A549 (cell line): ENCODE measurements at regions not wholly inside any gene's neighbourhood (a gene's known extent, or its start where the extent isn't known, plus 50 kb on each side); places are given as distances from the start of the nearest gene placed in this dataset.

Experiments used
- ATAC-seq, 2 experiments: fragments of 200-7000 bp in 1 of 2; fragments of >200 bp in 1 of 2; cut with Nextera tagmentation in 1 of 2; cut with Tn5 transposase in 1 of 2; 3 replicates each; pipeline versions ENCODE4 v1.8.0 to v1.9.1; 2018 to 2020; ENCODE audit warnings: mild to moderate bottlenecking in 1 of 2, moderate library complexity in 1 of 2
- CTCF ChIA-PET: fragments of 300-600 bp; sonication (Branson Sonifier 250); formaldehyde crosslinking; extraction: SDS; loops from one replicate; lab custom pipeline; 2021; ENCODE audit warnings: antibody characterized with exemption, inconsistent platforms; lab: Yijun Ruan, JAX
- POLR2A ChIA-PET: fragments of 350-600 bp; formaldehyde crosslinking; extraction: SDS; loops from one replicate; lab custom pipeline; 2021; ENCODE audit warnings: antibody characterized with exemption, inconsistent platforms; lab: Yijun Ruan, JAX
- DNase-seq, 2 experiments: peaks; one replicate each; pipeline versions ENCODE4 v3.0.0 to v3.0.0-alpha.2; 2011 to 2016; ENCODE audit warnings: low read depth in 1 of 2, low spot score in 1 of 2
- FAIRE-seq: peaks from 2 replicates; lab custom pipeline; 2011; peaks lifted over from hg19 to GRCh38; lab: Jason Lieb, UNC
- H3K27ac ChIP-seq, 2 experiments: fragments of >200 bp; sonication (Bioruptor Twin); formaldehyde crosslinking; 3 replicates each; pipeline ENCODE4 v1.5.1; 2016 to 2017
- H3K4me1 ChIP-seq: fragments of >200 bp; sonication (Bioruptor Twin); formaldehyde crosslinking; 3 replicates; pipeline ENCODE4 v1.6.1; 2016
- H3K4me2 ChIP-seq: fragments of >200 bp; sonication (Bioruptor Twin); formaldehyde crosslinking; 3 replicates; pipeline ENCODE4 v1.6.1; 2016
- H3K4me3 ChIP-seq: fragments of >200 bp; sonication (Bioruptor Twin); formaldehyde crosslinking; 3 replicates; pipeline ENCODE4 v1.5.1; 2016
- H3K9me3 ChIP-seq: fragments of >200 bp; sonication (Bioruptor Twin); formaldehyde crosslinking; 3 replicates; pipeline ENCODE4 v1.6.1; 2016
- BHLHE40 ChIP-seq: IDR thresholded peaks from 2 replicates; pipeline ENCODE4 v1.6.1; 2012; ENCODE audit warnings: low read depth, low read length, inconsistent platforms
- CBX8 ChIP-seq: fragments of 200-600 bp; sonication (generic); IDR thresholded peaks from 2 replicates; pipeline ENCODE4 v1.6.1; 2016
- CEBPB ChIP-seq, 2 experiments: fragments of >200 bp in 1 of 2; sonication (Bioruptor Twin) in 1 of 2; formaldehyde crosslinking in 1 of 2; IDR thresholded peaks; 2 replicates each; pipeline ENCODE4 v1.6.1; 2012 to 2016
- CHD2 ChIP-seq: fragments of 150-350 bp; IDR thresholded peaks from 2 replicates; pipeline ENCODE4 v1.6.1; 2014; ENCODE audit warnings: low read length; ENCODE audit not compliant: partially characterized antibody
- CHD4 ChIP-seq: fragments of 200-600 bp; sonication (generic); IDR thresholded peaks from 2 replicates; pipeline ENCODE4 v1.6.1; 2016; ENCODE audit warnings: antibody characterized with exemption, mild to moderate bottlenecking, borderline replicate concordance
- CTCF ChIP-seq: fragments of >200 bp; sonication (Bioruptor Twin); formaldehyde crosslinking; IDR thresholded peaks from 3 replicates; pipeline ENCODE4 v1.5.1; 2016
- EHF ChIP-seq: fragments of 250-450 bp; sonication (Bioruptor Pico); IDR thresholded peaks from 2 replicates; pipeline ENCODE4 v1.5.0; 2020; ENCODE audit warnings: mild to moderate bottlenecking
- FOSB ChIP-seq: fragments of 250-450 bp; sonication (Bioruptor Pico); IDR thresholded peaks from 2 replicates; pipeline ENCODE4 v1.5.0; 2020; ENCODE audit warnings: mild to moderate bottlenecking, moderate library complexity
- FOSL2 ChIP-seq, 2 experiments: fragments of 450-650 bp in 1 of 2; fragments of >200 bp in 1 of 2; sonication (Bioruptor Twin) in 1 of 2; formaldehyde crosslinking; IDR thresholded peaks; 2 replicates each; pipeline versions ENCODE4 v1.5.0 to v1.6.1; 2016 to 2020; ENCODE audit warnings: mild to moderate bottlenecking in 1 of 2, moderate library complexity in 1 of 2
- FOXS1 ChIP-seq: fragments of 250-450 bp; sonication (Bioruptor Pico); IDR thresholded peaks from 2 replicates; pipeline ENCODE4 v1.5.0; 2020; ENCODE audit warnings: mild to moderate bottlenecking, moderate library complexity
- HEYL ChIP-seq: fragments of 250-450 bp; sonication (Bioruptor Pico); IDR thresholded peaks from 2 replicates; pipeline ENCODE4 v1.8.0; 2021; ENCODE audit warnings: mild to moderate bottlenecking, moderate library complexity
- HOXB5 ChIP-seq: fragments of 250-450 bp; sonication (Bioruptor Pico); IDR thresholded peaks from 2 replicates; pipeline ENCODE4 v1.5.0; 2020; ENCODE audit warnings: mild to moderate bottlenecking, moderate library complexity
- JUNB ChIP-seq: fragments of >200 bp; sonication (Bioruptor Twin); formaldehyde crosslinking; IDR thresholded peaks from 2 replicates; pipeline ENCODE4 v1.6.1; 2016
- KDM5A ChIP-seq: fragments of 200-600 bp; sonication (generic); IDR thresholded peaks from 2 replicates; pipeline ENCODE4 v1.6.1; 2016; ENCODE audit warnings: antibody characterized with exemption, mild to moderate bottlenecking
- MAFK ChIP-seq: fragments of 450-650 bp; IDR thresholded peaks from 2 replicates; pipeline ENCODE4 v1.6.1; 2014; ENCODE audit not compliant: partially characterized antibody
- MAZ ChIP-seq: fragments of 150-350 bp; IDR thresholded peaks from 2 replicates; pipeline ENCODE4 v1.6.1; 2014; ENCODE audit warnings: antibody characterized with exemption, low read depth, low read length, borderline replicate concordance
- MYC ChIP-seq: IDR thresholded peaks from 2 replicates; pipeline ENCODE4 v1.6.1; 2012; ENCODE audit warnings: mild to moderate bottlenecking, inconsistent platforms, low read length, improper control_type of control experiment, borderline replicate concordance
- NFE2L2 ChIP-seq: fragments of 150-350 bp; conservative IDR thresholded peaks from 2 replicates; pipeline ENCODE4 v1.6.1; 2014; ENCODE audit warnings: low read length
- NR3C1 ChIP-seq: fragments of >200 bp; sonication (Bioruptor Twin); formaldehyde crosslinking; IDR thresholded peaks from 3 replicates; pipeline ENCODE4 v1.6.1; 2017
- PBX3 ChIP-seq: IDR thresholded peaks from 2 replicates; pipeline ENCODE4 v1.6.1; 2012
- PHF8 ChIP-seq: fragments of 200-600 bp; sonication (generic); IDR thresholded peaks from 2 replicates; pipeline ENCODE4 v1.6.1; 2016; ENCODE audit warnings: low read depth, mild to moderate bottlenecking, antibody characterized with exemption, moderate library complexity, borderline replicate concordance
- POLR2A ChIP-seq: IDR thresholded peaks from 2 replicates; pipeline ENCODE4 v1.6.1; 2012; ENCODE audit warnings: mild to moderate bottlenecking, low read length
- RARB ChIP-seq: fragments of 250-450 bp; sonication (Bioruptor Pico); IDR thresholded peaks from 2 replicates; pipeline ENCODE4 v1.8.0; 2021; ENCODE audit warnings: mild to moderate bottlenecking, moderate library complexity
- RCOR1 ChIP-seq: fragments of 150-350 bp; IDR thresholded peaks from 2 replicates; pipeline ENCODE4 v1.6.1; 2014; ENCODE audit warnings: antibody characterized with exemption, low read length, low read depth
- RFX5 ChIP-seq: fragments of 450-650 bp; IDR thresholded peaks from 2 replicates; pipeline ENCODE4 v1.7.1; 2014; ENCODE audit warnings: antibody characterized with exemption, mild to moderate bottlenecking, moderate library complexity
- RNF2 ChIP-seq: fragments of 200-600 bp; sonication (generic); IDR thresholded peaks from 2 replicates; pipeline ENCODE4 v1.6.1; 2016; ENCODE audit warnings: low read depth, mild to moderate bottlenecking, antibody characterized with exemption, moderate library complexity, borderline replicate concordance
- TFCP2L1 ChIP-seq: fragments of 250-450 bp; sonication (Bioruptor Pico); IDR thresholded peaks from 2 replicates; pipeline ENCODE4 v1.5.0; 2021; ENCODE audit warnings: mild to moderate bottlenecking
- ZSCAN20 ChIP-seq: fragments of 250-450 bp; sonication (Bioruptor Pico); IDR thresholded peaks from 2 replicates; pipeline ENCODE4 v1.8.0; 2022; ENCODE audit warnings: mild to moderate bottlenecking, moderate library complexity
- WGBS: methylation state at CpG from one replicate; pipeline ENCODE4 v1.1.6; 2017; ENCODE audit errors: missing lambda C conversion rate; 5-methylcytosine and 5-hydroxymethylcytosine counted together
- TF ChIP-seq, protein P1 (sequence below): fragments of 250-450 bp; sonication (Bioruptor Pico); IDR thresholded peaks from 2 replicates; pipeline ENCODE4 v1.5.0; 2020; ENCODE audit warnings: low read depth, mild to moderate bottlenecking, moderate library complexity
- TF ChIP-seq, protein P2 (sequence below): IDR thresholded peaks from 2 replicates; pipeline ENCODE4 v1.6.1; 2012; ENCODE audit warnings: low read depth, borderline replicate concordance
- TF ChIP-seq, protein P3 (sequence below): fragments of >200 bp; sonication (Bioruptor Twin); formaldehyde crosslinking; IDR thresholded peaks from 3 replicates; pipeline ENCODE4 v1.6.1; 2016

- POLR2A ChIA-PET: no interaction called here
- no peaks in the 10 kb centered on the region for H3K4me1 ChIP-seq
- H3K27ac ChIP-seq: no peak overlapping the region
- CTCF ChIA-PET: no interaction called here
- no peak for FAIRE-seq
- 28% methylated on average over 2 of the region's 2 CpGs for WGBS
- no peak for ATAC-seq
- no peak overlapping the region for H3K4me2 ChIP-seq
- no peak for DNase-seq
- H3K9me3 ChIP-seq: no peaks in the 10 kb centered on the region
- H3K4me3 ChIP-seq: no peak overlapping the region
- TF ChIP-seq, protein P1, sequence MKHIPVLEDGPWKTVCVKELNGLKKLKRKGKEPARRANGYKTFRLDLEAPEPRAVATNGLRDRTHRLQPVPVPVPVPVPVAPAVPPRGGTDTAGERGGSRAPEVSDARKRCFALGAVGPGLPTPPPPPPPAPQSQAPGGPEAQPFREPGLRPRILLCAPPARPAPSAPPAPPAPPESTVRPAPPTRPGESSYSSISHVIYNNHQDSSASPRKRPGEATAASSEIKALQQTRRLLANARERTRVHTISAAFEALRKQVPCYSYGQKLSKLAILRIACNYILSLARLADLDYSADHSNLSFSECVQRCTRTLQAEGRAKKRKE (CRISPR knock-in tag): no peak
- TF ChIP-seq CEBPB (IDR thresholded peaks at IDR 0.05) (no peak), KDM5A (no peak), RNF2 (no peak), TFCP2L1 (no peak), NR3C1 (no peak), NFE2L2 (no peak), HOXB5 (CRISPR knock-in tag) (no peak), CBX8 (no peak), CTCF (no peak), EHF (CRISPR knock-in tag) (no peak), RARB (no peak), BHLHE40 (no peak), MAZ (no peak), MYC (no peak), RCOR1 (no peak), CHD4 (no peak)
- TF ChIP-seq, protein P2, sequence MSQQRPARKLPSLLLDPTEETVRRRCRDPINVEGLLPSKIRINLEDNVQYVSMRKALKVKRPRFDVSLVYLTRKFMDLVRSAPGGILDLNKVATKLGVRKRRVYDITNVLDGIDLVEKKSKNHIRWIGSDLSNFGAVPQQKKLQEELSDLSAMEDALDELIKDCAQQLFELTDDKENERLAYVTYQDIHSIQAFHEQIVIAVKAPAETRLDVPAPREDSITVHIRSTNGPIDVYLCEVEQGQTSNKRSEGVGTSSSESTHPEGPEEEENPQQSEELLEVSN: no peak
- TF ChIP-seq, protein P3, sequence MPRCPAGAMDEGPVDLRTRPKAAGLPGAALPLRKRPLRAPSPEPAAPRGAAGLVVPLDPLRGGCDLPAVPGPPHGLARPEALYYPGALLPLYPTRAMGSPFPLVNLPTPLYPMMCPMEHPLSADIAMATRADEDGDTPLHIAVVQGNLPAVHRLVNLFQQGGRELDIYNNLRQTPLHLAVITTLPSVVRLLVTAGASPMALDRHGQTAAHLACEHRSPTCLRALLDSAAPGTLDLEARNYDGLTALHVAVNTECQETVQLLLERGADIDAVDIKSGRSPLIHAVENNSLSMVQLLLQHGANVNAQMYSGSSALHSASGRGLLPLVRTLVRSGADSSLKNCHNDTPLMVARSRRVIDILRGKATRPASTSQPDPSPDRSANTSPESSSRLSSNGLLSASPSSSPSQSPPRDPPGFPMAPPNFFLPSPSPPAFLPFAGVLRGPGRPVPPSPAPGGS: no peak
These were observed 182.3 kb downstream of the BLID start for GRCh38 chr11:121933694-121934093.

- Histone ChIP-seq H3K9me3 (no peaks in the 10 kb centered on the region), H3K4me2 (no peak overlapping the region), H3K4me3 (no peak overlapping the region), H3K27ac (no peak overlapping the region), H3K4me1 (no peaks in the 10 kb centered on the region)
- ChIA-PET POLR2A (no interaction called here), CTCF (no interaction called here)
- DNase-seq: no peak
- 48% methylated on average over 8 of the region's 8 CpGs for WGBS
- FAIRE-seq: no peak
- no peak for ATAC-seq
- TF ChIP-seq FOSL2 (IDR thresholded peaks at IDR 0.05): no peak
- no peak for TF ChIP-seq FOSL2 (CRISPR knock-in tag; IDR thresholded peaks at IDR 0.05)
- TF ChIP-seq CHD2: no peak
- no peak for TF ChIP-seq FOSB
- no peak for TF ChIP-seq ZSCAN20 (CRISPR knock-in tag)
- TF ChIP-seq HOXB5 (CRISPR knock-in tag): no peak
- TF ChIP-seq PHF8: no peak
- no peak for TF ChIP-seq HEYL
- no peak for TF ChIP-seq POLR2A
- no peak for TF ChIP-seq PBX3
- TF ChIP-seq CEBPB (IDR thresholded peaks at IDR 0.05): no peak
- no peak for TF ChIP-seq RFX5
- TF ChIP-seq, protein P2: no peak
- no peak for TF ChIP-seq MAFK
- TF ChIP-seq JUNB: no peak
- TF ChIP-seq FOXS1 (CRISPR knock-in tag): no peak
- TF ChIP-seq RNF2: no peak
- TF ChIP-seq, all 56 proteins: peak for 0
These were observed 182.7 kb downstream of the BLID start for GRCh38 chr11:121933294-121933693.
